ENCODE measurements at regions not wholly inside any gene's neighbourhood (a gene's known extent, or its start where the extent isn't known, plus 50 kb on each side); places are given as distances from the start of the nearest gene placed in this dataset.

GRCh38 chr7:124192885-124193284, 160.0 kb upstream of the TMEM229A start:
- TF ChIP-seq CTCF (IDR thresholded peaks at IDR 0.05) (no peak), POLR2A (IDR thresholded peaks at IDR 0.05) (no peak)
